ENCODE measurements at regions not wholly inside any gene's neighbourhood (a gene's known extent, or its start where the extent isn't known, plus 50 kb on each side); places are given as distances from the start of the nearest gene placed in this dataset.
"Not testable (repeated sequence)": the region's sequence is repeated elsewhere in the genome, so short reads cannot be mapped to it uniquely, and the experiment has no call there.

DNA sequence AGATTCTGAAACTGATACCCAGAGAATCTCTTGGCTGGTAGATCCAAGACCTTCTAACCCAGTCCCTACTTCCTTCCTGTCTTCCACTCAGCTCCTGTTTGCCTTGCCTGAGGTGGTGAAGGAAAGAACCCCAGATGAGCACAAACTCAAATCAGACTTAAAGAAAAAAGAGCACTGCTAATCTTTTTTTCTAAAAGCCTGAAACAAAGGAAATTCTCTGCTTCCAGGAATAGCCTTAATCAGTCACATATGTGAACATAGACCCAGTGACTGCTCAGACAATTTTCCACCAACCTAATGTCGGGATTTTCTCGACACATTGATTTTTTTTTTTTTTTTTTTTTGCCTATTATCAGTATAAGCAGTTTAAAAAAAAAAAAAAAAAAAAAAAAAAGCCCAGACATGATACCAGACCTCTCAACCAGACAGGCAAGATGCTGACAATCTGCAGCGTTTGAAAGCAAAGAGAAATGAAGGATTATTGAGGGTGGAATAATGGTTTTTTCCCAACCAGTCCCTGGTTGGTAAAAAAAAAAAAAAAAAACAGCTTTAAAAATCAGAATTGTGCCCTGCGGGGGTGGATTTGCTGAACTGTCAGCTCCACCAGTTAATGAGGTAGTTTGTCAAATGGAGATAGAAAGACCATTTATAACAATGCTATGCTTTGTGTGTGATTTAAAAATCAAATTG is 256.8 kb upstream of the RARB start:
- DNase-seq = no peak

DNA sequence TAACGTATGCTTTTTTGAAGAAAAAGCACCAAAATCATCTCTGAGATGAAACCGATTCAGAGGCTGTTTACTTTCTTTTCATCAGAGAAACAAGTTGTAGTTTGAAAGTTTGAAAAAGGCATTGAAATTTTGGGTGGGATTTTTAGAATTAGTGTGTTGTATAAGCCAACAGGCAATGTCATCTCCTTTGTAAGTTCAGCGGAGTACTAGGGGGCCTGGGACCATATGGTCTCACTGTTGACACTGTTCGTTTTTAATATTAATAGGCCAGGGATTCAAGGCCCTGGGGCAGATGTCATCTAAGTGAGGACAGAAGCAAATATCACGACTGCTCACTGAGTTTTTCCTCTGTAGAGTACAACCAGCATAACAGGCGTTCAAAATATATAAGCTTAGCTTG is 256.2 kb upstream of the RARB start:
- no peak for DNase-seq

DNA sequence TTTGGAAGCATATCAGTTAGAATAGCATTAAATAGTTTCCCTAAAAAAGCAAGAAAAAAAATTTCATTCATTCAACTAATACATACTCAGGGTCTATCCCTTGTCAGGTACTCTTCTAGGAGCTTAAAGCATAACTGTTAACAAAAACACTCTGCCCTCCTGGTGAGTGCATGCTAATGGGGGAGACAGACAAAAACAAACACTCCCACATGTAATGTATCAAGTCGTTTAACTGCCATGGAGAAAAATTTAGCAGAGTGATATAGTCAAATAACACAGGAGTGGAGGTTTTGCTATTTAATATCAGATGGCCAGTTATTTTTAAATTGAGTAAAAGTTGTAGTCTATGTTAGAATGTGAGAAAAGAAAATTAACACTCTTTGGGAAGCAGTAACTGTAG is 254.5 kb upstream of the RARB start:
- peak; percentile 17 for DNase-seq

DNA sequence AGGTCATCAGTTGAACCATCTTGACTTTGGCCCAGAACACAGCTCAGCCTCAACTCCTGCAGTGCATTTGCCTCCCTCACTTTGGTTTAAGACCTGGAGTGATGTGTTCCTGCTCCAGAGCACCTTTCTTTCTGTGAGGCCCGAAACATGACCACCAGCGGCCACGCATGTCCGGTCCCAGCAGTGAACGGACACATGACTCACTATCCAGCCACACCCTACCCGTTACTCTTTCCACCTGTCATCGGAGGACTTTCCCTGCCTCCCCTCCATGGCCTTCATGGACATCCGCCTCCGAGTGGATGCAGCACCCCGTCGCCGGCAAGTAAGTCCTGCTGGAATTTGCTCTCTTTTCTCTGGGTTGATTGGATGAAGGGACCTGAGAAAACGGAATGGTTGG is 253.8 kb upstream of the RARB start:
- DNase-seq = no peak

DNA sequence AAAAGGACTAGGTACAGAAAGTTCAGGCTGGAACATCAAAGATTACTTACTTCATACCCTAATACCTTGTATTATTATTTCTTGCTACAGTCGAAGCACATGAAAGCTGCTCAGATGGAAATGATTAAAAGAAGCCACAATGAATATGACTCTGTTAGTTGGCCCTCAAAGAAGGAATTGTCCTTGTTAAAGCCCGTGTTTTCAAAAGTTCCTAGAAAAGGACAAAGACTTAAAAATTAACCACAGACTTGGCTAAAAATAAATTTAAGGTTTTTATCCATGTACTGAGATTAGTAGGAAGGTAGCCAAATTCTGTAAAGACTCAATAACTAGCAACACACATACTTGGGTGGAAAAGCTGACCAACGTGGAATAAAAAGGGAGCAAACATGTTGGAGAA is 251.0 kb upstream of the RARB start:
- DNase-seq = no peak

DNA sequence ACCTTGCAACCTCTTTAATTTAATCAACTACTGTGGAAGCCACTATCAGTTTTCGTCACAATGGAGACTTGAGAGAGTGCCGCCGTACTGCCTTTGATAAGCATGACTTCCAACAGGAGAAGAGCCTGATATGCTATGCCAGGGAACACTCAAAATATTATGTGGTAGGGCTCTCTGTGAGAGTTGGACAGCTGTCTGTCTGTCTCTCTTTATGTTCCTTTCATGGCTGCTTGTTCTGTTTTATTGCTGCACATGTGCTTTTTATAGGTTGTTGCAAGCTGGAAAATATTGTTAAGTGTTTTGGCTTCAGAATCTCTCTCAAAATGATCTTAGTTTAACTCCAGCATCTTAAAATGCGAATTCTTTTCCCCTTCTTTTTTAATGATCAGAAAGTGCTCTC is 249.4 kb upstream of the RARB start:
- peak; percentile 19 for DNase-seq

DNA sequence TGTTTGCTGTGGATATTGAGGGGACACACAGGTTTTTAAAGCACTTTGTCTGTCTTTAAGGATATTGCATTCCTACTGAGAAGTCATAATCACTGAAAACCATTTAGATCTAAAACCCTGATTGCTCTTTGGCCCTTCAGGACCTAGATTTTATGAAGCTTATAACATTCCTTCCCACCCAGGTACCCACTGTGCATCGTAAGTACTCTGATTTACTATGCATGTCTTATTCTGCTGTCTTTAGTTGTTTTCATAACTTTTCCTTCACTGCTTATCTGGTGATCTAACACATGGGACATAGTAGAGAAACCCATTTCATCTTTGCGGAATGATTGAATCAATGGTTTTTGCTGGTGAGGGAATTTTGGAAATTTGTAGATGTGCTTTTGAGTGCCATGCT is 247.0 kb upstream of the RARB start:
- no peak for DNase-seq

DNA sequence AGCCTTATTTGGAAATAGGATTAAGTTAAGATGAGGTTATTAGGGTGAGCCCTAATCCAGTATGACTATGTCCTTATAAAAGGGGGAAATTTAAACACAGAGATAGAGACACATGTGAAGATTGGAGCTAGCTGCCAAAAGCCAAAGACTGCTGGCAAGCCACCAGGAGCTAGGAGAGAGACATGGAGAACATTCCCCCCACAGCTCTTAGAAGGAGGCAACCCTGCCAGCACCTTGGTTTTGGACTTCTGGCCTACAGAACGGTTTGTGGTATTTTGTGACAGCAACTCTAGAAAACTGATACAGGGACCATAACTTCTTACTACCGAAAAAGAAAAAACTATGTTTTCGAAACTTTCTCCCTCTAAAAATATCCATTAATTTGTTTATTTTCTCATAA is 245.3 kb upstream of the RARB start:
- DNase-seq = no peak

DNA sequence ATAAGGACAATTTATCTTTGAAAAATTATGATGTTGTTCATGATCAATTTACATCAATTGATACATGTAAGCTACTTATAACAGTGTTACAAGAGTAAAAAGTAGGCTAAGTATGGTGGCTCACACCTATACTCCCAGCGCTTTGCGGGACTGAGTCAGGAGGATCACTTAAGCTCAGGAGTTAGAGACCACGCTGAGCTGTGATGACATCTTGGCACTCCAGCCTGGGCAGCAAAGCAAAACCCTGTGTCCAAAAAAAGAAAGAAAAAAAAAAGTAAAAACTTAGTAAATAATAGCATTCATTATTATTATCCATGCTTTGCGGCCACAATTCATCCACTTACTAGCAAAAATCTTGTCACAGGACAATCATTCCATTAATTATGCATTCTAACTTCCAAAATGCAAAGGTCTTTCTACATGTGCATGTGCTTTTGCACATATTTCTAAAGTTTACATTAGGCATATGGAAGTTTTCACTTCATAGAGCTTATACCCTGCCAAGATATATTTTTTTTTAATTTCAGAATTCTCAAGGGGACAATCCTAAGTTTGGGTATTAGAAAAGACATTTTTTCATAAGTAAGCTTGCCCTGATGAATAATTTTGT is 243.3 kb upstream of the RARB start:
- DNase-seq = no peak

DNA sequence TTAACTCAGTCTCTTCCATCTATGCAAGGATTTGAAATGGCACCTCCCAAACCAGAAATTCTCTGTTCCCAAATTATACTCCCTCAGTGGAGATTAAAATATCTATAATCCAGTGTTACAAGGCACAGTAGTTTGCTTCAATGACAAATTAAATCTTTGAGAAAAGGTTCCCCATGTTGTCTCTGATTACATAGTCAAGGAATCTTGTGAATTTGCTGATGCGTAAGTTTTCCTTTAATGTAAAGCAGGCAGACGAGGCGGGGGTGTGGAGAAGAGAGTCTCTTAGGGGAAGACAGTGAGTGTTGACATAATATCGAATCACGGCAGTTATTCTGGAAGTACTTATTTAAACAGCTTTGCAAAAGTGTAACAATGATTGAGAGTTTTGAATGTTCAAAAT is 236.4 kb upstream of the RARB start:
- DNase-seq = no peak

DNA sequence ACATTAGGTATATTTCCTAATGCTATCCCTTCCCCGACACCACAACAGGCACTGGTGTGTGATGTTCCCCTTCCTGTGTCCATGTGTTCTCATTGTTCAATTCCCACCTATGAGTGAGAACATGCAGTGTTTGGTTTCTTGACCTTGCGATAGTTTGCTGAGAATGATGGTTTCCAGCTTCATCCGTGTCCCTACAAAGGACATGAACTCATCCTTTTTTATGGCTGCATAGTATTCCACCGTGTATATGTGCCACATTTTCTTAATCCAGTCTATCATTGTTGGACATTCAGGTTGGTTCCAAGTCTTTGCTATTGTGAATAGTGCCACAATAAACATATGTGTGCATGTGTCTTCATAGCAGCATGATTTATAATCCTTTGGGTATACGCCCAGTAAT is 228.5 kb upstream of the RARB start:
- not testable (repeated sequence) for DNase-seq

DNA sequence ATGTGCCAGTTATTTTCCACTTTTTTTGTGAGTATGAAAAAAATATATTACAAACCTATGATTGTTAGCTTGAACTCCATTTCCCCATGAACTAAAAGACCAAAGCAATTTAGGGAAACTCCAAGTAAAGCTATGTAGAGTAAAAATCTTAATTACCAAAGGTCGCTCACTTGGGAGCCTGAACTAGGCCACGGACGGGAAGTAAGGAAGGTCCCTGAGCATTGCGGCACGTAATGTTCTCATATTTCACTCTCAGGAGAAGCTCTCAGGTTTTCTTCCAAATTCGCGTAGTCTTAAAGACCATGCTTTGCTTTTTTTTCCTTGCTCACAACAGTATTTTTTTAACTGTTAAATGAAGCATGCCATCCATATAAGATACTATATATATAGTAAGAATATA is 215.3 kb upstream of the RARB start:
- no peak for DNase-seq

DNA sequence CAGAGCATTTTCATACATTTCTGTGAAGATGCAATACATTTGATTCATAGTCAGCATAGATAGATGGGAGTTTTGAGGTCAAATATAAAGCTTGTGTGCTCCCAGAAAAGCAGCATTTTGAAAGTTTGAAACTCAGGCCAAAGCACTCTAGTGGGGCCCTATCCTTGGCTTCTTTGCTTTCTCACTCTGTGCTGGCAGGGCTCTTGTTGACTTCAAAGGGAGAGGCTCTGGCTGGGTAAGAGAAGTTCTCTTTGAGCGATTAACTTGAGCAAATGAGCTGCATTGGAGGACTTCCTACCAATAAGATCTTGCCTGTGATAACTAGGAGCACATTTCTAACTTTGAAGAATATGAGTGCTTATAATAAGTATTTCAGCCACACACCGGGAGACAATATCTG is 214.0 kb upstream of the RARB start:
- DNase-seq = no peak

DNA sequence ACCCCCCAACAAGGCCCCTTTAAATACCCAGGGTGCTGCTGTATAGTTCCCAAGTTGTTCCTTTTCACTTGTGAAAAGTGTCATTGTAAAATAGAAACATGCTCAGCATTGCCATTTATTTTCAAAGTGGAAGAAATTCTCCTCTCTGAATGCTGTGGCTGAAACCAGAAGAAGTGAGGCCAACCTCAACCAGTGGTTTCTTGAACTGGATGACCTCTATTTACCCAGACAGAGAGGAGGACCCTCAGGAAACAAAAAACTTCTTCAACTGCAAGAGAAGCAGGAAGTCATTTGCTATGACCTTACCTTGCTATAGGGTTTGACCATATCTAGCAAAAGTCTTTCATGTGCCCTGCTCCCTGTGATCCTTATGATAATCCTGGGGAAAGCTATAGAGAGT is 209.7 kb upstream of the RARB start:
- no peak for DNase-seq

DNA sequence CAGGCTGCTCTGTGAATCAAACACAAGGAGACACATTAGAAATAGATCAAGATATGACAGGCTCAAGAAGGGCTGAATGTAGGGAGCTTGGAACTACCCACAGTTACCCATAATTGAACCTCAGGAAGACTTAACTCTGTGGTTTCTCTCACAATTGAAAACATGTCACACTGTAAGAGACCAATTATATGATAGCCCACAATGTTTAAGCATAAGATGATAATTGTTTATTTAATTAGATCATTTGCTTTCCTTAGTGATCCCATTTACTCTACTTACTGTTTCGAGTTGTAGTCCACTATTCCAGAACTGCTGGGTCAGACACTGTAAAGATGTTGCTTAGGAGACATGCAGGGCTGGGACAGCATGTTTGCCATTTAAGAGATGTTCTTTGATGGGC is 201.3 kb upstream of the RARB start:
- DNase-seq = no peak

DNA sequence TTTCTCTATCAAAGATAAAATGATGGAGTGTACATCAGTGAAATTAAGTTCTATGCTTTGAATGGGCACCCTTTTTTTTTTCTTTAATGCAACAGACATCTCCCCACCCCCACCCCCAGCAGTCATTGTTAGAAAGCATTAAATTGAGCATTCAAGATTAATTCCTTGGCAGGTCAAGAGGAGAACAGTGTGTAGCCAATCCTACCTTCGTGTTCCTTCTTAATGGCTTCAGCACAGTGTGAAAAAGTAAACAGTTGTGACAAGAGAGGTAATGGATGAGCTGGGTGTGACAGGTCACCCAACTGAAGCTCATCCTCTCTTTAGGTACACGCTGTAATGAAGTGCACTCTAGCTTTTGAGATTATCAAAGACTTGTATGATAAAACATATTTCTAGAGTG is 198.5 kb upstream of the RARB start:
- DNase-seq = peak; percentile 3

DNA sequence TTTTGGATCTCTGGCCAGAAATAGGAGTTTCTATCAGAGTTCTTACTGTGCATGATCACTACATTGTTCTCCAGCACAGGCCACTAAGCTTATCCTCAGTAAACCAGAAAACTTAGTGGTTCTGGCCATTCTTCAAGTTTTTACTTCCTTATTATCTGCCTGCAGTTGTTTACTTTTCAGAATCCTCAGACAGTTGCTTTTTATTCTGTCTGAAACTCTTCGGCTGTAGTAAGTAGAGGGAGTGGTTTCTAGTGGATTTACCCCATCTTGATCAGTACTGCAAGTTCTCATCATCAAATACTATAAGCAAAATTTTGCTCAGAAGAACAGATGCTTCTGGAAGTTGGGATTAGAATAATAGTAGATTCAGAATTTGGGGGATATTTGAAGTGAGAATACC is 193.0 kb upstream of the RARB start:
- DNase-seq = no peak

DNA sequence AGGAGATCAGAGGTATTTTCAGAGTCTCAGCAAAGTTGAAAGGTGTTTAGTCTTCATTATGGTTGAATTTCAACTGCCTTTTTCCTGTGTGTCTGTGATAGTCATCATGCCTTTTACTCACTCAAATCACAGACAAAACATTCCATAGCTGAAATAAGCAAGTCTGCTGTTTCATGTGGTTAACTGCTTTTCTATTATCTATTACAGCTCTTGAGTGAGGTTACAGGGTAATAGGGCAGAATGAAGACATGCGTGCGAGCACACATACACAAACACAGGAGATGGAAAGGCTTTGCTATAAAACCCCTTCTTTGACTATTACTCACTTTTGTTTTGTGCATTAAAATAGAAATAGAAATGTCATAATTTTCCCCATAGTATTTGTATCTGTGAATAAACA is 192.6 kb upstream of the RARB start:
- no peak for DNase-seq

DNA sequence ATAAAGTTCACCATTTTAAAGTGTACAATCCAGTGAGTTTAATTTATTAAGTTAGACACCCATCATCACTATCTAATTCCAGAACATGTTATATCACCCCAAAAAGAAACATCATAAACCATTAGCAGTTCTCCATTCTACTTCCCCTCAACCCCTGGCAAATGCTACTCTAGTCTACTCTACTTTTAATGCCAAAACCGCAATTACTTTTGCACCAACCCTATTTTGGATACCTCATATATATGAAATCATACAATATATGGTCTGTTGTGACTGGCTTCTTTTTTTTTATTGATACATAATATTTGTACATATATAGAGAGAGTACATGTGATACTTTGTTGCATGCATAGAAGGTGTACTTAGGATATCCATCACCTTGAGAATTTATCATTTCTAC is 190.5 kb upstream of the RARB start:
- no peak for DNase-seq

DNA sequence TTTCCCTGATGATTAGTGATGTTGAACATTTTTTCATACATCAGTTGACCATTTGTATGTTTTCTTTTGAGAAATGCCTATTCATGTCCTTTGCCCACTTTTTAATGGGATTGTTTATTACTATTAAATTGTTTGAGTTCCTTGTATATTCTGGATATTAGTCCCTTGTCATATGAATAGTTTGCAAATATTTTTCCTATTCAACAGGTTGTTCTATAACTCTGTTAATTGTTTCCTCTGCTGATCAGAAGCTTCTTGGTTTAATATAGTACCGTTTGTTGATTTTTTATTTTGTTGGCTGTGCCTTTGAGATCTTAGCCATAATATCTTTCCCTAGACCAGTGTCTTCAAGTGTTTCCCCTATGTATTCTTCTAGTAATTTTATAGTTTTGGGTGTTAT is 189.0 kb upstream of the RARB start:
- DNase-seq = no peak

DNA sequence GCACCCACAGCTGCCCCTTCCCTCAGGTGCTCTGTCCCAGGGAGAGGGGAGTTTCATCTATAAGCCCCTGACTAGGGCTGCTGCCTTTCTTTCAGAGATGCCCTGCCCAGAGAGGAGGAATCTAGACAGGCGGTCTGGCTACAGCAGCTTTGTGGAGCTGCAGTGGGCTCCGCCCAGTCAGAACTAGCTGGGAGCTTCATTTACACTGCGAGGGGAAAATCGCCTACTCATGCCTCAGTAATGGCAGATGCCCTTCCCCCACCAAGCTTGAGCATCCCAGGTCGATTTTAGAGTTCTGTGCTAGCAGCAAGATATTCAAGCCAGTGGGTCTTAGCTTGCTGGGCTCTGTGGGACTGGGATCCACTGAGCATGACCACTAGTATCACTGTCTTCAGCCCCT is 181.2 kb upstream of the RARB start:
- no peak for DNase-seq

DNA sequence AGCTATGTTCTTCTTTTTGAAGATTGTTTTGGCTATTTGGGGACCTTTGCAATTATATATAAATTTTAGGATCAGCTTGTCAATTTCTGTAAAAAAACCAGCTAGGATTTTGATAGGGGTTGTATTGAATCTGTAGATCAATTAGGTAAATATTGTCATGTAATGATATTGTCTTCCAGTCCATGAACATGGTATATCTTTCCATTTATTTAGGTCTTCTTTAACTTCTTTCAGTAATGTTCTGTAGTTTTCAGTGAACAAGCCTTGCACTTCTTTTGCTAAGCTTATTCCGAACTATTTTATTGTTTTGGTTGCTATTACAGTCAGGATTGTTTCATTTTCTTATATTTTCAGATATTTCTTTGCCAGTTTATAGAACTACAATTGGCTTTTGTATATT is 175.8 kb upstream of the RARB start:
- no peak for DNase-seq

DNA sequence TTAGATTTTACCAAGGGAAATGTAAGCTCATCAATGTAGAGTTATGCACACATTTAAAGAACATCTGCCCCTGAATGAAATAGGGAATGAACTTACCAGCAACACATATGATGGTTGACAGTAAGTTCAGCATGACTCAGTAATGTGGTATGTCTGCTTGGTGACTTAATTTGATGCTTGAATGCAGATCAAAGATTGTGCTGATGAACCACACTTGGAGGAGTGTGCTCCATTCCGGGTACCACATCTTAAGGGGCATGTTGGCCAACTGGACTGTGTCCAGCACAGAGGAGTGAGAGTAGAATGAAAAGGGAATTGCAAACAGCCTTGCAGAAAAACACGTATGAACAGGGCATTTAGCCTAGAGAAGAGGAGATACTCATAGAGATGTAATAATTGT is 171.0 kb upstream of the RARB start:
- DNase-seq = no peak

DNA sequence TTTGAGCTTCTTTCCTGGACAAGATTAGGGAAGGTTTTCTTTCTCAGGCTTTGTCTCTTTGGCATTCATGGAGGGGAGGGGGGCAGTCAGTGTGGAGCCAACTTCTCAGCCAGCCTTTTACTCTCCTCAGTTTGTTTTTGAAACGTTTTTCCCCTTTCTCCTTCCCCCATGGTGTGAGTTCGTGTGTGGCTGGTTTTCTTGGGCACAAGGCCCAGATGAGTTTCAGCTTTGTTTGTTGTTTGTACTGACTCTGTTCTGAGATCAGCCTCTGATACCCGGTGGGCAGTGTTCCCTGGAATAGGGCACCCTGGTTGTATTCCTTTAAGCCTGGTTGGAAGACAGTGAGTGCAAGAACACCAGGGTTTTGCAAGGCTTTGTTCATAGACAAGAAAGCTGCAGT is 168.2 kb upstream of the RARB start:
- DNase-seq = no peak

DNA sequence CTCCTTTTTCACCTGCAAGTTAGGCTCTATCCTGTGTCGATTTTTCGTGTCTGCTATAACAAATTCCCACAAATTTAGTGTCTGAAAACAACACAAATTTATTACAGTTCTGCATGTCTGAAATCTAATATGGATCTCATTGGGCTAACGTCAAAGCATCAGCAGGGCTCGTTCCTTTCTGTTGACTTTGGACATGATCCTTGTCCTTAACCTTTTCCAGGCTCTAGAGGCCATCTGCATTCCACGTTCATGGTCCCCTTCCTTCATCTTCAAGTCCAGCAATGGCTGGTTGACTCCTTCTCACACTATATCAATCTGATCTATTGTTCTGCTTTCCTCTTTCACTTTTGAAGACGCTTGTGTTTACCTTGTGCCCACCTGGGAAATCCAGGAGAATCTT is 165.7 kb upstream of the RARB start:
- no peak for DNase-seq
